ENCODE measurements at regions not wholly inside any gene's neighbourhood (a gene's known extent, or its start where the extent isn't known, plus 50 kb on each side); places are given as distances from the start of the nearest gene placed in this dataset.

GRCh38 chr1:95437781-95438180 is 203.8 kb downstream of the RWDD3 start:
- no peak for TF ChIP-seq CTCF (IDR thresholded peaks at IDR 0.05; ENCODE audit: extremely low read depth, low read depth, low read length)

GRCh38 chr1:95438218-95438948 is 204.4 kb downstream of the RWDD3 start:
- H3K27ac ChIP-seq (ENCODE audit: low read depth, low read length), result no peak overlapping the region
- H2AFZ ChIP-seq (ENCODE audit: low read length), result no peak overlapping the region
- no peak for TF ChIP-seq CTCF (IDR thresholded peaks at IDR 0.05; ENCODE audit: extremely low read depth, low read depth, low read length)
- no peaks in the 10 kb centered on the region for H3K9me3 ChIP-seq (ENCODE audit: low read depth, low read length)
- H3K36me3 ChIP-seq (ENCODE audit: insufficient read depth, low read length), result no peaks in the 10 kb centered on the region
- no peak for DNase-seq (ENCODE audit: insufficient read length, low spot score, missing footprints)
- H3K4me2 ChIP-seq (ENCODE audit: insufficient read depth, low read length), result no peak overlapping the region
- H3K27me3 ChIP-seq (ENCODE audit: insufficient read depth, low read length), result no peaks in the 10 kb centered on the region
- H3K79me2 ChIP-seq (ENCODE audit: insufficient read depth, low read length), result no peaks in the 10 kb centered on the region
- no peaks in the 10 kb centered on the region for H4K20me1 ChIP-seq (ENCODE audit: insufficient read depth, low read length)
- H3K4me3 ChIP-seq (ENCODE audit: insufficient read depth, low read length), result no peak overlapping the region
- no peaks in the 10 kb centered on the region for H3K4me1 ChIP-seq (ENCODE audit: insufficient read depth, low read length)

More at GRCh38 chr1:95437781-95438180, 203.8 kb downstream of the RWDD3 start:
- Histone ChIP-seq H3K9me3 (ENCODE audit: low read depth, low read length) (no peaks in the 10 kb centered on the region), H3K27me3 (ENCODE audit: insufficient read depth, low read length) (no peaks in the 10 kb centered on the region), H2AFZ (ENCODE audit: low read length) (no peak overlapping the region), H3K4me1 (ENCODE audit: insufficient read depth, low read length) (no peaks in the 10 kb centered on the region), H3K4me3 (ENCODE audit: insufficient read depth, low read length) (no peak overlapping the region), H3K36me3 (ENCODE audit: insufficient read depth, low read length) (no peaks in the 10 kb centered on the region), H4K20me1 (ENCODE audit: insufficient read depth, low read length) (no peaks in the 10 kb centered on the region), H3K27ac (ENCODE audit: low read depth, low read length) (no peak overlapping the region), H3K4me2 (ENCODE audit: insufficient read depth, low read length) (no peak overlapping the region), H3K79me2 (ENCODE audit: insufficient read depth, low read length) (no peaks in the 10 kb centered on the region)
- no peak for DNase-seq (ENCODE audit: insufficient read length, low spot score, missing footprints)

- no peaks in the 10 kb centered on the region for H3K27me3 ChIP-seq (ENCODE audit: insufficient read depth, low read length)
- no peak for TF ChIP-seq CTCF (IDR thresholded peaks at IDR 0.05; ENCODE audit: extremely low read depth, low read depth, low read length)
- DNase-seq (ENCODE audit: insufficient read length, low spot score, missing footprints), result no peak
Measured at GRCh38 chr1:95440511-95440910, 206.5 kb downstream of the RWDD3 start.

GRCh38 chr1:95449516-95449915 is 215.5 kb downstream of the RWDD3 start:
- no peak for DNase-seq (ENCODE audit: insufficient read length, low spot score, missing footprints)
- TF ChIP-seq CTCF (IDR thresholded peaks at IDR 0.05; ENCODE audit: extremely low read depth, low read depth, low read length), result no peak
- no peaks in the 10 kb centered on the region for H4K20me1 ChIP-seq (ENCODE audit: insufficient read depth, low read length)
- H3K9me3 ChIP-seq (ENCODE audit: low read depth, low read length), result no peaks in the 10 kb centered on the region
- no peak overlapping the region for H3K4me3 ChIP-seq (ENCODE audit: insufficient read depth, low read length)
- H3K4me2 ChIP-seq (ENCODE audit: insufficient read depth, low read length), result no peak overlapping the region
- no peak overlapping the region for H2AFZ ChIP-seq (ENCODE audit: low read length)
- H3K36me3 ChIP-seq (ENCODE audit: insufficient read depth, low read length), result no peaks in the 10 kb centered on the region
- no peaks in the 10 kb centered on the region for H3K4me1 ChIP-seq (ENCODE audit: insufficient read depth, low read length)
- H3K79me2 ChIP-seq (ENCODE audit: insufficient read depth, low read length), result no peaks in the 10 kb centered on the region
- no peaks in the 10 kb centered on the region for H3K27me3 ChIP-seq (ENCODE audit: insufficient read depth, low read length)
- no peak overlapping the region for H3K27ac ChIP-seq (ENCODE audit: low read depth, low read length)

More at GRCh38 chr1:95440511-95440910, 206.5 kb downstream of the RWDD3 start:
- no peaks in the 10 kb centered on the region for H3K79me2 ChIP-seq (ENCODE audit: insufficient read depth, low read length)
- H3K27ac ChIP-seq (ENCODE audit: low read depth, low read length), result no peak overlapping the region
- no peaks in the 10 kb centered on the region for H3K9me3 ChIP-seq (ENCODE audit: low read depth, low read length)
- H4K20me1 ChIP-seq (ENCODE audit: insufficient read depth, low read length), result no peaks in the 10 kb centered on the region
- no peak overlapping the region for H3K4me2 ChIP-seq (ENCODE audit: insufficient read depth, low read length)
- H3K36me3 ChIP-seq (ENCODE audit: insufficient read depth, low read length), result no peaks in the 10 kb centered on the region
- H2AFZ ChIP-seq (ENCODE audit: low read length), result no peak overlapping the region
- no peak overlapping the region for H3K4me3 ChIP-seq (ENCODE audit: insufficient read depth, low read length)
- no peaks in the 10 kb centered on the region for H3K4me1 ChIP-seq (ENCODE audit: insufficient read depth, low read length)
